HUES64 (cell line): ENCODE measurements at regions not wholly inside any gene's neighbourhood (a gene's known extent, or its start where the extent isn't known, plus 50 kb on each side); places are given as distances from the start of the nearest gene placed in this dataset.

Experiments
- H3K27ac ChIP-seq: 2 replicates; pipeline ENCODE4 v1.7.0; 2013; ENCODE audit warnings: low read depth, low read length, inconsistent platforms
- H3K27me3 ChIP-seq: 2 replicates; pipeline ENCODE4 v1.6.1; 2013; ENCODE audit warnings: mild to moderate bottlenecking, low read length; ENCODE audit not compliant: insufficient read depth
- H3K36me3 ChIP-seq: 2 replicates; pipeline ENCODE4 v1.6.1; 2013; ENCODE audit warnings: mild to moderate bottlenecking, low read length; ENCODE audit not compliant: insufficient read depth
- H3K4me1 ChIP-seq: 2 replicates; pipeline ENCODE4 v1.6.1; 2013; ENCODE audit warnings: mild to moderate bottlenecking, low read length, moderate library complexity; ENCODE audit not compliant: insufficient read depth
- H3K4me3 ChIP-seq: 2 replicates; pipeline ENCODE4 v1.5.1; 2013; ENCODE audit warnings: mild to moderate bottlenecking, low read length, moderate library complexity
- H3K9ac ChIP-seq: 2 replicates; pipeline ENCODE4 v1.6.1; 2013; ENCODE audit warnings: mild to moderate bottlenecking, low read depth, low read length
- H3K9me3 ChIP-seq: 2 replicates; pipeline ENCODE4 v1.6.1; 2013; ENCODE audit warnings: low read depth, low read length; ENCODE audit not compliant: insufficient read depth
- WGBS: fragments of 150-250, 120-280 bp; methylation state at CpG from one replicate; pipeline ENCODE4 v1.1.7; 2013; ENCODE audit warnings: missing lambda C conversion rate; 5-methylcytosine and 5-hydroxymethylcytosine counted together

GRCh38 chr3:3745693-3746092 lies 53.5 kb upstream of the LRRN1 start:
- Histone ChIP-seq H3K4me1 (peaks cover 3% of the 10 kb centered on the region; the same call in 1 of the 2 replicates), H3K27ac (no peak overlapping the region), H3K36me3 (no peaks in the 10 kb centered on the region), H3K4me3 (no peak overlapping the region), H3K9me3 (no peaks in the 10 kb centered on the region), H3K9ac (no peak overlapping the region), H3K27me3 (no peaks in the 10 kb centered on the region)
- 73% methylated on average over 1 of the region's 1 CpG for WGBS

GRCh38 chr3:3744826-3745225 lies 54.4 kb upstream of the LRRN1 start:
- Histone ChIP-seq H3K4me1 (peaks cover 8% of the 10 kb centered on the region), H3K9me3 (no peaks in the 10 kb centered on the region), H3K27ac (no peak overlapping the region), H3K36me3 (no peaks in the 10 kb centered on the region), H3K9ac (no peak overlapping the region), H3K4me3 (no peak overlapping the region), H3K27me3 (no peaks in the 10 kb centered on the region)
- WGBS = 95% methylated on average over 6 of the region's 6 CpGs

- H3K36me3 ChIP-seq = no peaks in the 10 kb centered on the region
- H3K9ac ChIP-seq = no peak overlapping the region
- peaks cover 16% of the 10 kb centered on the region for H3K4me1 ChIP-seq
- H3K27me3 ChIP-seq = no peaks in the 10 kb centered on the region
- WGBS = 97% methylated on average over 3 of the region's 3 CpGs
- no peak overlapping the region for H3K27ac ChIP-seq
- no peaks in the 10 kb centered on the region for H3K9me3 ChIP-seq
- no peak overlapping the region for H3K4me3 ChIP-seq
These were observed 55.5 kb upstream of the LRRN1 start for GRCh38 chr3:3743754-3744153.

GRCh38 chr3:3740061-3740460 lies 59.2 kb upstream of the LRRN1 start:
- Histone ChIP-seq H3K4me1 (peaks cover 13% of the 10 kb centered on the region), H3K9me3 (no peaks in the 10 kb centered on the region), H3K36me3 (no peaks in the 10 kb centered on the region), H3K27me3 (no peaks in the 10 kb centered on the region), H3K9ac (no peak overlapping the region), H3K27ac (no peak overlapping the region), H3K4me3 (no peak overlapping the region)
- 94% methylated on average over 4 of the region's 4 CpGs for WGBS

- 67% methylated on average over 9 of the region's 9 CpGs for WGBS
- Histone ChIP-seq H3K9me3 (no peaks in the 10 kb centered on the region), H3K27me3 (no peaks in the 10 kb centered on the region), H3K27ac (no peak overlapping the region), H3K4me1 (peaks cover 13% of the 10 kb centered on the region), H3K36me3 (no peaks in the 10 kb centered on the region), H3K9ac (no peak overlapping the region), H3K4me3 (no peak overlapping the region)
These were observed 59.7 kb upstream of the LRRN1 start for GRCh38 chr3:3739330-3740060.

- Histone ChIP-seq H3K4me1 (peaks cover 13% of the 10 kb centered on the region), H3K27ac (no peak overlapping the region), H3K36me3 (no peaks in the 10 kb centered on the region), H3K9ac (no peak overlapping the region), H3K9me3 (no peaks in the 10 kb centered on the region), H3K27me3 (no peaks in the 10 kb centered on the region), H3K4me3 (no peak overlapping the region)
- 93% methylated on average over 2 of the region's 2 CpGs for WGBS
These were observed 61.7 kb upstream of the LRRN1 start for GRCh38 chr3:3737531-3737930.

GRCh38 chr3:3735919-3736318 lies 63.3 kb upstream of the LRRN1 start:
- H3K4me3 ChIP-seq = no peak overlapping the region
- H3K4me1 ChIP-seq = peaks cover 13% of the 10 kb centered on the region
- 100% methylated on average over 1 of the region's 1 CpG for WGBS
- no peaks in the 10 kb centered on the region for H3K27me3 ChIP-seq
- H3K27ac ChIP-seq = no peak overlapping the region
- no peak overlapping the region for H3K9ac ChIP-seq
- no peaks in the 10 kb centered on the region for H3K36me3 ChIP-seq
- H3K9me3 ChIP-seq = no peaks in the 10 kb centered on the region

- Histone ChIP-seq H3K9ac (no peak overlapping the region), H3K4me3 (no peak overlapping the region), H3K27ac (no peak overlapping the region), H3K36me3 (no peaks in the 10 kb centered on the region), H3K4me1 (peaks cover 9% of the 10 kb centered on the region), H3K27me3 (no peaks in the 10 kb centered on the region), H3K9me3 (no peaks in the 10 kb centered on the region)
- WGBS = 95% methylated on average over 6 of the region's 6 CpGs
These were observed 64.3 kb upstream of the LRRN1 start for GRCh38 chr3:3734881-3735280.

- Histone ChIP-seq H3K4me3 (no peak overlapping the region), H3K36me3 (no peaks in the 10 kb centered on the region), H3K9ac (no peak overlapping the region), H3K27ac (no peak overlapping the region), H3K4me1 (no peaks in the 10 kb centered on the region), H3K27me3 (no peaks in the 10 kb centered on the region), H3K9me3 (no peaks in the 10 kb centered on the region)
- 96% methylated on average over 3 of the region's 4 CpGs for WGBS
These were observed 70.0 kb upstream of the LRRN1 start for GRCh38 chr3:3729261-3729660.

- Histone ChIP-seq H3K27ac (no peak overlapping the region; the same call in 1 of the 2 replicates), H3K36me3 (no peaks in the 10 kb centered on the region), H3K4me3 (no peak overlapping the region), H3K4me1 (no peaks in the 10 kb centered on the region), H3K9ac (no peak overlapping the region), H3K9me3 (no peaks in the 10 kb centered on the region), H3K27me3 (no peaks in the 10 kb centered on the region)
- 50% methylated on average over 5 of the region's 5 CpGs for WGBS
These were observed 72.7 kb upstream of the LRRN1 start for GRCh38 chr3:3726549-3726948.

GRCh38 chr3:3714572-3714971 lies 84.7 kb upstream of the LRRN1 start:
- H3K4me1 ChIP-seq = peaks cover 2% of the 10 kb centered on the region; the same call in 1 of the 2 replicates
- no peak overlapping the region for H3K9ac ChIP-seq
- no peaks in the 10 kb centered on the region for H3K27me3 ChIP-seq
- H3K36me3 ChIP-seq = no peaks in the 10 kb centered on the region
- H3K4me3 ChIP-seq = no peak overlapping the region
- peaks cover 9% of the 10 kb centered on the region for H3K9me3 ChIP-seq
- no peak overlapping the region for H3K27ac ChIP-seq

- H3K9ac ChIP-seq = no peak overlapping the region
- H3K27ac ChIP-seq = no peak overlapping the region
- 94% methylated on average over 6 of the region's 6 CpGs for WGBS
- H3K4me1 ChIP-seq = peaks cover 18% of the 10 kb centered on the region
- H3K9me3 ChIP-seq = no peaks in the 10 kb centered on the region
- no peak overlapping the region for H3K4me3 ChIP-seq
- no peaks in the 10 kb centered on the region for H3K36me3 ChIP-seq
- no peaks in the 10 kb centered on the region for H3K27me3 ChIP-seq
These were observed 86.3 kb upstream of the LRRN1 start for GRCh38 chr3:3712971-3713370.
